ENCODE measurements at regions not wholly inside any gene's neighbourhood (a gene's known extent, or its start where the extent isn't known, plus 50 kb on each side); places are given as distances from the start of the nearest gene placed in this dataset.

GRCh38 chr13:59384154-59384553 lies 779.6 kb downstream of the DIAPH3 start:
- TF ChIP-seq, protein P1, sequence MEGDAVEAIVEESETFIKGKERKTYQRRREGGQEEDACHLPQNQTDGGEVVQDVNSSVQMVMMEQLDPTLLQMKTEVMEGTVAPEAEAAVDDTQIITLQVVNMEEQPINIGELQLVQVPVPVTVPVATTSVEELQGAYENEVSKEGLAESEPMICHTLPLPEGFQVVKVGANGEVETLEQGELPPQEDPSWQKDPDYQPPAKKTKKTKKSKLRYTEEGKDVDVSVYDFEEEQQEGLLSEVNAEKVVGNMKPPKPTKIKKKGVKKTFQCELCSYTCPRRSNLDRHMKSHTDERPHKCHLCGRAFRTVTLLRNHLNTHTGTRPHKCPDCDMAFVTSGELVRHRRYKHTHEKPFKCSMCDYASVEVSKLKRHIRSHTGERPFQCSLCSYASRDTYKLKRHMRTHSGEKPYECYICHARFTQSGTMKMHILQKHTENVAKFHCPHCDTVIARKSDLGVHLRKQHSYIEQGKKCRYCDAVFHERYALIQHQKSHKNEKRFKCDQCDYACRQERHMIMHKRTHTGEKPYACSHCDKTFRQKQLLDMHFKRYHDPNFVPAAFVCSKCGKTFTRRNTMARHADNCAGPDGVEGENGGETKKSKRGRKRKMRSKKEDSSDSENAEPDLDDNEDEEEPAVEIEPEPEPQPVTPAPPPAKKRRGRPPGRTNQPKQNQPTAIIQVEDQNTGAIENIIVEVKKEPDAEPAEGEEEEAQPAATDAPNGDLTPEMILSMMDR (IDR thresholded peaks at IDR 0.05), result no peak
- TF ChIP-seq MLX (CRISPR knock-in tag; IDR thresholded peaks at IDR 0.05) (no peak), FOXP1 (CRISPR knock-in tag; IDR thresholded peaks at IDR 0.05; ENCODE audit: borderline replicate concordance) (no peak), USF2 (CRISPR knock-in tag; IDR thresholded peaks at IDR 0.05) (no peak), ZNF671 (CRISPR knock-in tag; IDR thresholded peaks at IDR 0.05) (no peak), ZNF263 (CRISPR knock-in tag; IDR thresholded peaks at IDR 0.05; ENCODE audit: low read depth) (no peak), ETV6 (CRISPR knock-in tag; IDR thresholded peaks at IDR 0.05) (no peak), ESRRA (CRISPR knock-in tag; IDR thresholded peaks at IDR 0.05; ENCODE audit: borderline replicate concordance) (no peak), SP1 (CRISPR knock-in tag; conservative IDR thresholded peaks at IDR 0.05) (no peak), ZNF121 (CRISPR knock-in tag; IDR thresholded peaks at IDR 0.05) (no peak)

Data from WTC11 (cell line).